Activated CD4-positive, alpha-beta T cell treated with anti-CD3 and anti-CD28 coated beads, Interleukin-2, amount 10 ng/mL, durations not matched to agents 24 days and 14 days (primary cell): ENCODE measurements at regions not wholly inside any gene's neighbourhood (a gene's known extent, or its start where the extent isn't known, plus 50 kb on each side); places are given as distances from the start of the nearest gene placed in this dataset.

Source experiments
- DNase-seq: peaks from one replicate; pipeline ENCODE4 v3.0.0; 2022
- H3K27ac Mint-ChIP-seq: one replicate; pipeline ENCODE4 v1.8.0; 2022; ENCODE audit warnings: mild to moderate bottlenecking, mixed read lengths
- H3K27me3 Mint-ChIP-seq: one replicate; pipeline ENCODE4 v1.8.0; 2022; ENCODE audit warnings: mixed read lengths
- H3K36me3 Mint-ChIP-seq: one replicate; pipeline ENCODE4 v1.8.0; 2022; ENCODE audit warnings: low read depth, mild to moderate bottlenecking, mixed read lengths
- H3K4me1 Mint-ChIP-seq: one replicate; pipeline ENCODE4 v1.8.0; 2021; ENCODE audit warnings: mixed read lengths
- H3K4me3 Mint-ChIP-seq: one replicate; pipeline ENCODE4 v1.8.0; 2022; ENCODE audit warnings: mild to moderate bottlenecking, moderate library complexity, mixed read lengths
- H3K9me3 Mint-ChIP-seq: one replicate; pipeline ENCODE4 v1.8.0; 2021; ENCODE audit warnings: mixed read lengths
- intact Hi-C: fragments of 100-400 bp; cut with micrococcal nuclease; formaldehyde crosslinking; loops from one replicate; pipeline ENCODE4 v1.15.1; 2023

DNA sequence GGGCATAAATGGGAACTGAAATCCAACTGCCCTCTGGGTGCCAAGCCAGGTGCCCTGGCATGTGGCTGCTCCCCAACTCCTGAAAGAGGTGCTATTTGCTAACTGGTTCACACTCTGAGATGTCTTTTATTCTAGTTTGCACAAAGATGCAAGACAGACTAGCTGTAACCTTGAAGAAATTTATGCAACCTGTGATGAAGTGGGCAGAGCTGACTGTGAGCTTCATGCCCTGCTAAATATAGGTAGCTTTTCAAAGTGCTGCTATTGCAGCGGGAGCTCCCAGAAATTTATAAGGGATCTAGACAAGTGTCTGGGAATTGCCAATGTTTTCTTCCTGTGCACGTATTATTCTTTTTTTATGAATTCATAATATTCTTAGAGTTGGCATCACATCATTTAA, 517.5 kb downstream of the RNF144B start:
- H3K4me1 Mint-ChIP-seq = no peaks in the 10 kb centered on the region
- H3K9me3 Mint-ChIP-seq = no peaks in the 10 kb centered on the region
- intact Hi-C loops = no loop called here
- H3K27ac Mint-ChIP-seq = no peak overlapping the region
- no peak for DNase-seq
- H3K36me3 Mint-ChIP-seq = no peaks in the 10 kb centered on the region
- H3K27me3 Mint-ChIP-seq = no peaks in the 10 kb centered on the region
- H3K4me3 Mint-ChIP-seq = no peak overlapping the region

GRCh38 chr6:18920701-18921100, 533.6 kb downstream of the RNF144B start:
- no peak overlapping the region for H3K4me3 Mint-ChIP-seq
- no peak for DNase-seq
- H3K27me3 Mint-ChIP-seq = no peaks in the 10 kb centered on the region
- intact Hi-C loops = no loop called here
- H3K27ac Mint-ChIP-seq = no peak overlapping the region
- no peaks in the 10 kb centered on the region for H3K4me1 Mint-ChIP-seq
- H3K36me3 Mint-ChIP-seq = no peaks in the 10 kb centered on the region
- H3K9me3 Mint-ChIP-seq = no peaks in the 10 kb centered on the region

DNA sequence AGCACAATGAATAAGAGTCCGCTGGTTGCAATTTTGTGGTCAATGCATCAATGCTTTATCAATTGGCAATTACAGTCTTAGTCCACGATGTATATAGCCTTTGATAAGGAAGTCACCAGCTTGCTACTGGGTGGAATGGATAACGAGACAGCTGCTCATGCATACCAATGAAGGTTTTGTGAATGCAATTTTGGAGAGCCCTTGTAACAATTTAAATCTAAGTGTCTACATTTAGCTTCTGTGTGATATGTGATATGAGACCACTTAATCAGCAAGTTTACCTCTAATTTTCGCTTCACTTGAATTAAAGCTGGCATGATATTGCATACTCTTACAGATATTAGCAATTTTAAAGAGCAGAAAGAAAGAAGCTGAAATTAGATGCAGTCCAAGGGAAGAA, 543.9 kb downstream of the RNF144B start:
- no peaks in the 10 kb centered on the region for H3K4me1 Mint-ChIP-seq
- intact Hi-C loops = no loop called here
- H3K4me3 Mint-ChIP-seq = no peak overlapping the region
- H3K27ac Mint-ChIP-seq = no peak overlapping the region
- H3K9me3 Mint-ChIP-seq = no peaks in the 10 kb centered on the region
- no peaks in the 10 kb centered on the region for H3K36me3 Mint-ChIP-seq
- H3K27me3 Mint-ChIP-seq = no peaks in the 10 kb centered on the region
- no peak for DNase-seq

DNA sequence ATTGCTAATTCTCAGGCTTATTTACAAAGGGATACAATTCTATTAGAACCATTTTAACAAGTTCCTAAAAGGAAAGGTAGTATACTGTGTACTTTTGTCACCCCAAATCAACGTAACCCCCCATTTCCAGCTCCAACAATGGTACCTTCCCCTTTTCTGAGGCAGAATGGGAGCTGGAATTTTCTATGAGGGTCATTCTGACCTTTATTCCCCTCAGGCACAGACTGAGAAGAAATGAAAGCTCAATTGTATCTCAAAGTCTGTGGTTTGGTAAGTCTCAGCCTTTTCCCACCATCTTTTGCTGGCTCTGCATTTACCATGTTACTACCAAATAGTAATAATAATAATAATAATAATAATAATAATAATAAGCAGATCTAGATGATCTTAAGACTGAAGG, 571.0 kb downstream of the RNF144B start:
- DNase-seq = no peak
- Mint-ChIP-seq H3K36me3 (no peaks in the 10 kb centered on the region), H3K9me3 (no peaks in the 10 kb centered on the region), H3K27ac (no peak overlapping the region), H3K4me1 (no peaks in the 10 kb centered on the region), H3K4me3 (no peak overlapping the region), H3K27me3 (no peaks in the 10 kb centered on the region)
- intact Hi-C loops = no loop called here

- H3K27me3 Mint-ChIP-seq = no peaks in the 10 kb centered on the region
- DNase-seq = no peak
- no peak overlapping the region for H3K27ac Mint-ChIP-seq
- H3K9me3 Mint-ChIP-seq = no peaks in the 10 kb centered on the region
- H3K4me1 Mint-ChIP-seq = no peaks in the 10 kb centered on the region
- intact Hi-C loops = no loop called here
- H3K4me3 Mint-ChIP-seq = no peak overlapping the region
- no peaks in the 10 kb centered on the region for H3K36me3 Mint-ChIP-seq
Measured at GRCh38 chr6:18961566-18961965, 574.4 kb downstream of the RNF144B start.

DNA sequence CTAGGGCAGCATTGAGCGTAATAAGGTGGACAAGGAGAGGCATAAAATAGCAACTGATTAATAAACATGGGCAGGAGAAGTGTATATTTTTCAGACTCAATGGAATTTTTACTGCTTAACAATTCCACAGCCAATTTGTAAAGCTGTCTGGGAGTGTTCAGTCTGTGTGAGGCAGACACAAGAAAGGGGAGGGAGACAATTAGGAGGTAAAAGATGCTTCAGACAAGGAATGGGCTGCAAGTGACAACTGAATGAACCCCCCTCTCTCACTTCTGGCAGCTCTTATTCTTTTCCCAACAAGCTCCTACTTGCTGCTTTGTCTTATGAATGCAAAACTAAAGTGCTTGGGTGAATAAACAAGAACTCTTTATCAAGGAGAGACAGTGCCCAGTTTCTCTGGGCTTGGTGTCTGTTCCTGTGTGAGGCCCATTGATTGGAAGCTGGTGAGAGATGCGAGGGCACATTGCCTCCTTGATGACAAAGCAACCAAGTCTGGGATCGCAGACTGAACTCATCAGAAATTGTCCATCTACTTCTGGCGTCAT, 575.3 kb downstream of the RNF144B start:
- Mint-ChIP-seq H3K27me3 (no peaks in the 10 kb centered on the region), H3K9me3 (no peaks in the 10 kb centered on the region), H3K27ac (no peak overlapping the region), H3K36me3 (no peaks in the 10 kb centered on the region), H3K4me1 (no peaks in the 10 kb centered on the region), H3K4me3 (no peak overlapping the region)
- no peak for DNase-seq
- intact Hi-C loops = no loop called here

GRCh38 chr6:18963439-18963838, 576.3 kb downstream of the RNF144B start:
- Mint-ChIP-seq H3K27me3 (no peaks in the 10 kb centered on the region), H3K4me3 (no peak overlapping the region), H3K36me3 (no peaks in the 10 kb centered on the region), H3K4me1 (no peaks in the 10 kb centered on the region), H3K9me3 (peaks cover 4% of the 10 kb centered on the region), H3K27ac (no peak overlapping the region)
- DNase-seq = no peak
- intact Hi-C loops = no loop called here

- DNase-seq = no peak
- intact Hi-C loops = no loop called here
- no peaks in the 10 kb centered on the region for H3K4me1 Mint-ChIP-seq
- H3K4me3 Mint-ChIP-seq = no peak overlapping the region
- no peak overlapping the region for H3K27ac Mint-ChIP-seq
- no peaks in the 10 kb centered on the region for H3K27me3 Mint-ChIP-seq
- no peaks in the 10 kb centered on the region for H3K36me3 Mint-ChIP-seq
- H3K9me3 Mint-ChIP-seq = peaks cover under 1% of the 10 kb centered on the region
Measured at GRCh38 chr6:18973251-18973650, 586.1 kb downstream of the RNF144B start.

- Mint-ChIP-seq H3K27ac (no peak overlapping the region), H3K9me3 (no peaks in the 10 kb centered on the region), H3K4me3 (no peak overlapping the region), H3K4me1 (no peaks in the 10 kb centered on the region), H3K27me3 (no peaks in the 10 kb centered on the region), H3K36me3 (no peaks in the 10 kb centered on the region)
- intact Hi-C loops = no loop called here
- DNase-seq = no peak
Measured at GRCh38 chr6:18976091-18976490, 588.9 kb downstream of the RNF144B start.

DNA sequence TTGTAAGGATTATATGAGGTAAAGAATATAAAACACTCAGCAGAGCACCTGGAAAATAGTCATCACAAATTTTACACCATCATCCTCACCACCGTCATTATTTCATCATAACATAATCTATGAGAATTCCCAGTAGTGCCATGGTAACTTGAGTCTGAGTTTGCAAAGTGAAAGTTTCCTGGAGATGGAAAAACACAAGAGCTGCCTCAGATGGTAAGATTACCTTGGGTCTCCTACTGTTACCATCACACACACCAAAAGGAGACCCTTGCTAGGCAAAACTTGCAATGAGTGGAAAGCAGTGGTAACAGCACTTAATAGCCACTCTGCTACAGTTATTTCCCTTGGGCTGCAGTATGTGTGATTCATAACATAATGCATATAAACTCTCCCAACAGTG, 589.8 kb downstream of the RNF144B start:
- Mint-ChIP-seq H3K27me3 (no peaks in the 10 kb centered on the region), H3K27ac (no peak overlapping the region)
- intact Hi-C loops = no loop called here

DNA sequence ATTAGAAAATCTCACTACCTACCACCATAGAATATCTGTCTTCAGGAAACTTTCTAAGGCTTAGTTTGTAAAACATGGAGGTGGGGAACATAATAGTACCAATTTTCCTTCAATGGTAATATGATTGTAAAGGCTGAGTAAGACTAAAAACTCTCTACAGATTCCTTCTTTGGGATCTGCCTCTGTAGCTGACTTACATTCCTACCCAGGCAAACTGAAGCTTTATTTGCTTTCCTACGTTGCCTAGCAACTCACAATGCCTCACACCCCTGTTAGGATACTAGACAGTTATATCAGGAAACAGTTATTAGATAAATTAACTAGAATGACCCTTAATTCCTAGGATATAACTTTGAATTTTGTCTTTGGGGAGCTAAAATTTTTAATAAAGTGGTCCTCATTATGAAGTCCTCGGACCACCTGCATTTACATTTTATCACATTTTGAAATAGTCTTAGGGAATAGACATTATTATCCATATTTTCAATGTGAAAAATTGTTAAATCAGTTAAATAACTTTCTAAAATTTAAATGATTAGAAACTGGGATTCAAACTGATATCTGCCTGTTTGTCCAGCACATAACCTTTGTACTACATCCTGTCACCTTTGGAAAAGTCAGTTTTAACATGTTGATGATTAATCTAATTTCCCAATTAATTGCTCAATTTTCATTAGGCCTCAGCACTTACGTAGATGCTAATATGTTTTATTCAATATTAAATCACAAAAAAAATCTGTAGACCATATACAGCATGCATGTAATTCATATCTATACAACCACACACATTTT, 591.4 kb downstream of the RNF144B start:
- H3K9me3 Mint-ChIP-seq = no peaks in the 10 kb centered on the region
- no peak overlapping the region for H3K4me3 Mint-ChIP-seq
- no peak for DNase-seq
- no peaks in the 10 kb centered on the region for H3K27me3 Mint-ChIP-seq
- intact Hi-C loops = no loop called here
- no peaks in the 10 kb centered on the region for H3K4me1 Mint-ChIP-seq
- H3K36me3 Mint-ChIP-seq = no peaks in the 10 kb centered on the region
- H3K27ac Mint-ChIP-seq = no peak overlapping the region

More for the DNA sequence above, 589.8 kb downstream of the RNF144B start:
- Mint-ChIP-seq H3K9me3 (no peaks in the 10 kb centered on the region), H3K36me3 (no peaks in the 10 kb centered on the region), H3K4me3 (no peak overlapping the region), H3K4me1 (no peaks in the 10 kb centered on the region)
- no peak for DNase-seq

DNA sequence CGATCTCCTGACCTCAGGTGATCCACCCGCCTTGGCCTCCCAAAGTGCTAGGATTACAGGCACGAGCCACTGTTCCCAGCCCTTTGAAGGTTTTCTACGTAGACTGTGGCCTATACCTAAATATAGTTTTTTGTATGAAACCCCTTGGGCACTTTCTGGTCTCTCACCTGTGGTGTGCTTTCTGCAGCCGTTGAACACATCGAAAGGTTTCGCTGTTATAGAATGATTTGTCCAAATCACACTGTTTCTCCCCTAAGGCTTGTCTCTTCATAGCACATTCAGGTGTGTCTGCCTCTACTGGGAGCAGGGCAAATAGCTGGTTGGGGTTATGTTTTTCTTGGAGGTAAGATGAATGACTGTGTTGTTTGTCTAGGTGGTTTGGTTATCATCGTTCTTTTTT, 597.9 kb downstream of the RNF144B start:
- DNase-seq = no peak
- no peak overlapping the region for H3K27ac Mint-ChIP-seq
- no peaks in the 10 kb centered on the region for H3K4me1 Mint-ChIP-seq
- H3K9me3 Mint-ChIP-seq = no peaks in the 10 kb centered on the region
- no peak overlapping the region for H3K4me3 Mint-ChIP-seq
- H3K27me3 Mint-ChIP-seq = no peaks in the 10 kb centered on the region
- intact Hi-C loops = no loop called here
- H3K36me3 Mint-ChIP-seq = no peaks in the 10 kb centered on the region

GRCh38 chr6:18985996-18986395, 598.8 kb downstream of the RNF144B start:
- H3K4me1 Mint-ChIP-seq = no peaks in the 10 kb centered on the region
- no peak overlapping the region for H3K4me3 Mint-ChIP-seq
- DNase-seq = no peak
- no peaks in the 10 kb centered on the region for H3K36me3 Mint-ChIP-seq
- intact Hi-C loops = no loop called here
- no peak overlapping the region for H3K27ac Mint-ChIP-seq
- H3K9me3 Mint-ChIP-seq = no peaks in the 10 kb centered on the region
- H3K27me3 Mint-ChIP-seq = no peaks in the 10 kb centered on the region

DNA sequence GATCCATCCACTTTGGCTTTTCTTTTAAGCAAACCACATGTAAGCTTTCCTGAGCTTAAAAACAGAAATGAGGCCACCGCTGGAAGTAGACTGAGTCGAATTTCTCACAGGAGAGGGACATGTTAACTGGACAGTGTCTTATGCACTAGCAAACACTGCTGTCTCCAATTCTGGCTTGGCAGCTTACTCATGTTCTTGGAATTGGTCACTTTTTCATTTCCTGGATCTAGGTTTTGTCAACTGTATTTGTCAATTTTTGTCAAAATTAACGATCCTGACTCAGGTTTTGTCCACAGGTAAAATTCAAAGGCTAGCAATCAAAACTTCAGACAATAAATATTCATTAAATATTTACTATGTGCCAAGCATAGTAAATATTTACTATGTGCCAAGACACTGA, 601.5 kb downstream of the RNF144B start:
- no peak for DNase-seq
- no peaks in the 10 kb centered on the region for H3K36me3 Mint-ChIP-seq
- no peak overlapping the region for H3K27ac Mint-ChIP-seq
- no peaks in the 10 kb centered on the region for H3K4me1 Mint-ChIP-seq
- H3K27me3 Mint-ChIP-seq = no peaks in the 10 kb centered on the region
- H3K9me3 Mint-ChIP-seq = no peaks in the 10 kb centered on the region
- intact Hi-C loops = no loop called here
- no peak overlapping the region for H3K4me3 Mint-ChIP-seq
